Activated CD8-positive, alpha-beta T cell treated with anti-CD3 and anti-CD28 coated beads for 36 hours (primary cell): ENCODE measurements at regions not wholly inside any gene's neighbourhood (a gene's known extent, or its start where the extent isn't known, plus 50 kb on each side); places are given as distances from the start of the nearest gene placed in this dataset.
A peak's percentile ranks its signal among the peaks of the same experiment; 100 is the strongest.
"Not testable (repeated sequence)": the region's sequence is repeated elsewhere in the genome, so short reads cannot be mapped to it uniquely, and the experiment has no call there.

Experiments used
- ATAC-seq: fragments of 200-7000 bp; cut with Tn5 transposase; one replicate; pipeline ENCODE4 v1.10.0; 2021; ENCODE audit warnings: mild to moderate bottlenecking, moderate library complexity
- CTCF ChIA-PET: fragments of 350-600 bp; sonication (Branson Sonifier 250); formaldehyde crosslinking; loops from one replicate; lab custom pipeline; 2021; ENCODE audit warnings: antibody characterized with exemption; lab: Charles Lee
- POLR2A ChIA-PET: fragments of 350-600 bp; sonication (Branson Sonifier 250); formaldehyde crosslinking; loops from one replicate; lab custom pipeline; 2021; ENCODE audit warnings: antibody characterized with exemption; lab: Charles Lee
- DNase-seq: peaks from one replicate; pipeline ENCODE4 v3.0.0-alpha.2; 2020
- H3K27ac Mint-ChIP-seq: one replicate; pipeline ENCODE4 v1.8.0; 2021; ENCODE audit warnings: mild to moderate bottlenecking, mixed read lengths
- H3K27me3 Mint-ChIP-seq: one replicate; pipeline ENCODE4 v1.8.0; 2021; ENCODE audit warnings: mixed read lengths
- H3K36me3 Mint-ChIP-seq: one replicate; pipeline ENCODE4 v1.8.0; 2021; ENCODE audit warnings: low read depth, mixed read lengths
- H3K4me1 Mint-ChIP-seq: one replicate; pipeline ENCODE4 v1.8.0; 2021; ENCODE audit warnings: low read depth, mixed read lengths
- H3K4me3 Mint-ChIP-seq: one replicate; pipeline ENCODE4 v1.8.0; 2021; ENCODE audit warnings: mild to moderate bottlenecking, moderate library complexity, mixed read lengths
- H3K9me3 Mint-ChIP-seq: one replicate; pipeline ENCODE4 v1.8.0; 2021; ENCODE audit warnings: mixed read lengths
- CTCF ChIP-seq: fragments of 200-600 bp; IDR thresholded peaks from one replicate; pipeline ENCODE4 v1.8.0; 2022; ENCODE audit warnings: antibody characterized with exemption, mild to moderate bottlenecking
- intact Hi-C: fragments of 100-400 bp; cut with micrococcal nuclease; formaldehyde crosslinking; loops from one replicate; pipeline ENCODE4 v1.10.0; 2022

GRCh38 chr2:184993746-184994145, 395.4 kb downstream of the ZNF804A start:
- intact Hi-C loops = no loop called here
- Mint-ChIP-seq H3K4me3 (no peak overlapping the region), H3K4me1 (no peaks in the 10 kb centered on the region), H3K27me3 (no peaks in the 10 kb centered on the region), H3K36me3 (no peaks in the 10 kb centered on the region), H3K9me3 (peaks cover 2% of the 10 kb centered on the region), H3K27ac (no peak overlapping the region)
- no peak for DNase-seq
- ChIA-PET CTCF (no interaction called here), POLR2A (no interaction called here)
- ATAC-seq = no peak
- TF ChIP-seq CTCF = no peak

- no peaks in the 10 kb centered on the region for H3K36me3 Mint-ChIP-seq
- DNase-seq (no peak), ATAC-seq (no peak)
- intact Hi-C loops = no loop called here
- ChIA-PET POLR2A (no interaction called here), CTCF (no interaction called here)
- no peak overlapping the region for H3K4me3 Mint-ChIP-seq
- no peak overlapping the region for H3K27ac Mint-ChIP-seq
- H3K4me1 Mint-ChIP-seq = no peaks in the 10 kb centered on the region
- no peak for TF ChIP-seq CTCF
- peaks cover 17% of the 10 kb centered on the region for H3K9me3 Mint-ChIP-seq
- no peaks in the 10 kb centered on the region for H3K27me3 Mint-ChIP-seq
Observed at GRCh38 chr2:185006481-185006880, 408.2 kb downstream of the ZNF804A start.

GRCh38 chr2:185012643-185013042, 414.3 kb downstream of the ZNF804A start:
- Mint-ChIP-seq H3K9me3 (peaks cover 23% of the 10 kb centered on the region), H3K27me3 (no peaks in the 10 kb centered on the region)
- ATAC-seq = no peak

GRCh38 chr2:185014076-185014475, 415.7 kb downstream of the ZNF804A start:
- no peaks in the 10 kb centered on the region for H3K27me3 Mint-ChIP-seq
- intact Hi-C loops = no loop called here
- no peak overlapping the region for H3K4me3 Mint-ChIP-seq
- peaks cover 23% of the 10 kb centered on the region for H3K9me3 Mint-ChIP-seq
- POLR2A ChIA-PET = no interaction called here
- no peak overlapping the region for H3K27ac Mint-ChIP-seq
- H3K4me1 Mint-ChIP-seq = no peaks in the 10 kb centered on the region
- CTCF ChIA-PET = no interaction called here
- H3K36me3 Mint-ChIP-seq = no peaks in the 10 kb centered on the region
- DNase-seq = no peak
- no peak for TF ChIP-seq CTCF
- ATAC-seq = no peak

More at GRCh38 chr2:185012643-185013042, 414.3 kb downstream of the ZNF804A start:
- peak; percentile 5 for DNase-seq
- Mint-ChIP-seq H3K4me3 (no peak overlapping the region), H3K36me3 (no peaks in the 10 kb centered on the region), H3K27ac (no peak overlapping the region), H3K4me1 (no peaks in the 10 kb centered on the region)
- TF ChIP-seq CTCF = no peak
- intact Hi-C loops = no loop called here
- POLR2A ChIA-PET = no interaction called here
- CTCF ChIA-PET = no interaction called here

GRCh38 chr2:185025891-185026290, 427.6 kb downstream of the ZNF804A start:
- intact Hi-C loops, CTCF ChIA-PET, ATAC-seq, DNase-seq, H3K4me1 Mint-ChIP-seq, H3K4me3 Mint-ChIP-seq, H3K27me3 Mint-ChIP-seq, H3K27ac Mint-ChIP-seq, POLR2A ChIA-PET, H3K36me3 Mint-ChIP-seq: not testable (repeated sequence)
- peaks cover 26% of the 10 kb centered on the region for H3K9me3 Mint-ChIP-seq

- no peak overlapping the region for H3K4me3 Mint-ChIP-seq
- no peaks in the 10 kb centered on the region for H3K36me3 Mint-ChIP-seq
- no peak for TF ChIP-seq CTCF
- ATAC-seq (no peak), DNase-seq (no peak)
- H3K27me3 Mint-ChIP-seq = no peaks in the 10 kb centered on the region
- H3K27ac Mint-ChIP-seq = no peak overlapping the region
- H3K9me3 Mint-ChIP-seq = peaks cover 10% of the 10 kb centered on the region
- POLR2A ChIA-PET = no interaction called here
- CTCF ChIA-PET = no interaction called here
- intact Hi-C loops = no loop called here
- no peaks in the 10 kb centered on the region for H3K4me1 Mint-ChIP-seq
Observed at GRCh38 chr2:185035906-185036305, 437.6 kb downstream of the ZNF804A start.
